ENCODE measurements at regions not wholly inside any gene's neighbourhood (a gene's known extent, or its start where the extent isn't known, plus 50 kb on each side); places are given as distances from the start of the nearest gene placed in this dataset.

DNA sequence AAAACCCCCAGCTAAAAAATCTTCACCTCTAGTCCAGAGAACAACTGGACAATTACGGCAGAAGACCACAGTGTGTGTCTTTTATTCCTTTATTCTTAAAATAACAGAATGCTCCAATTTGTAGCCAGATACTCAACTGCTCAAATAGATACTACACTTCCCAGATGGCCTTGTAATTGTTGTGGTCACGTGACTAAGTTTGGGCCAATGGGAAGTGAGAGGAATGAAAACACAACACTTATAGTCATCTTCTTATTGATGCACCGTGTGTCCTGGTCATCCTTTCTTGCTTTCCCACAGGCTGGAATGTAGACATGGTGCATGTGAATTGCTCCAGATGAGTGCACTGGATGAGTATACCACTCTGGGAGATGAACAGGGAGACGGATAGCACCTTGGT is 145.1 kb downstream of the CDC42EP3 start:
- TF ChIP-seq, protein P1, sequence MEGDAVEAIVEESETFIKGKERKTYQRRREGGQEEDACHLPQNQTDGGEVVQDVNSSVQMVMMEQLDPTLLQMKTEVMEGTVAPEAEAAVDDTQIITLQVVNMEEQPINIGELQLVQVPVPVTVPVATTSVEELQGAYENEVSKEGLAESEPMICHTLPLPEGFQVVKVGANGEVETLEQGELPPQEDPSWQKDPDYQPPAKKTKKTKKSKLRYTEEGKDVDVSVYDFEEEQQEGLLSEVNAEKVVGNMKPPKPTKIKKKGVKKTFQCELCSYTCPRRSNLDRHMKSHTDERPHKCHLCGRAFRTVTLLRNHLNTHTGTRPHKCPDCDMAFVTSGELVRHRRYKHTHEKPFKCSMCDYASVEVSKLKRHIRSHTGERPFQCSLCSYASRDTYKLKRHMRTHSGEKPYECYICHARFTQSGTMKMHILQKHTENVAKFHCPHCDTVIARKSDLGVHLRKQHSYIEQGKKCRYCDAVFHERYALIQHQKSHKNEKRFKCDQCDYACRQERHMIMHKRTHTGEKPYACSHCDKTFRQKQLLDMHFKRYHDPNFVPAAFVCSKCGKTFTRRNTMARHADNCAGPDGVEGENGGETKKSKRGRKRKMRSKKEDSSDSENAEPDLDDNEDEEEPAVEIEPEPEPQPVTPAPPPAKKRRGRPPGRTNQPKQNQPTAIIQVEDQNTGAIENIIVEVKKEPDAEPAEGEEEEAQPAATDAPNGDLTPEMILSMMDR (IDR thresholded peaks at IDR 0.05), result no peak
- TF ChIP-seq POLR2A (IDR thresholded peaks at IDR 0.05; ENCODE audit: low read depth), result no peak
- no peak for TF ChIP-seq POLR2AphosphoS5 (IDR thresholded peaks at IDR 0.05)

All from esophagus muscularis mucosa (tissue), 3 donors.